Activated naive CD8-positive, alpha-beta T cell treated with anti-CD3 and anti-CD28 coated beads, Interleukin-2, amount 50 U/mL, for 24 hours (primary cell): ENCODE measurements at regions not wholly inside any gene's neighbourhood (a gene's known extent, or its start where the extent isn't known, plus 50 kb on each side); places are given as distances from the start of the nearest gene placed in this dataset.

ENCODE experiments used
- ATAC-seq: fragments of 150-1000 bp; cut with Tn5 transposase; one replicate; pipeline ENCODE4 v1.10.0; 2021
- DNase-seq: peaks from one replicate; pipeline ENCODE4 v3.0.0; 2021
- H3K27ac Mint-ChIP-seq: one replicate; pipeline ENCODE4 v1.8.0; 2021; ENCODE audit warnings: mild to moderate bottlenecking, mixed read lengths
- H3K27me3 Mint-ChIP-seq: one replicate; pipeline ENCODE4 v1.8.0; 2021; ENCODE audit warnings: mixed read lengths
- H3K36me3 Mint-ChIP-seq: one replicate; pipeline ENCODE4 v1.8.0; 2021; ENCODE audit warnings: low read depth, mixed read lengths
- H3K4me1 Mint-ChIP-seq: one replicate; pipeline ENCODE4 v1.8.0; 2021; ENCODE audit warnings: mixed read lengths
- H3K4me3 Mint-ChIP-seq: one replicate; pipeline ENCODE4 v1.8.0; 2021; ENCODE audit warnings: mild to moderate bottlenecking, moderate library complexity, mixed read lengths
- H3K9me3 Mint-ChIP-seq: one replicate; pipeline ENCODE4 v1.8.0; 2021; ENCODE audit warnings: mixed read lengths

DNA sequence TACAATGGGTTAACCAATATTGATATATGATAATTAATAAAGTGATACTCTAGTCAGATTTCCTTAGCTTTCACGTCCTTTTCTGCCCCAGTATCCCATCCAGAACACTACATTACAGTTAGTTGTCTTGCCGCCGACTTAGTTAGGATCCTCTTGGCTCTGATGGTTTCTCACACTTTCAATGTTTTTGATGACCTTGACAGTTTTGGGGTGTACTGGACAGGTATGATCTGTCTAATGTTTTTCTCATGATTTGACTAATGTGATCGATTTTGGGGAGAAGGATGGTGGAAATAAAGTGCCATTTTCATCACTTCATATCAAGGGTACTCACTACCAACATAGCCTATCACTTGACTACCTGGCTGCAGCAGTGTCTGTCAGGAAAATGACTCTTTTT is 245.0 kb upstream of the TMC3 start:
- Mint-ChIP-seq H3K4me1 (no peaks in the 10 kb centered on the region), H3K27me3 (peaks cover 4% of the 10 kb centered on the region), H3K4me3 (no peak overlapping the region), H3K36me3 (no peaks in the 10 kb centered on the region), H3K27ac (no peak overlapping the region), H3K9me3 (no peaks in the 10 kb centered on the region)
- ATAC-seq (no peak), DNase-seq (no peak)

- Mint-ChIP-seq H3K4me3 (no peak overlapping the region), H3K36me3 (no peaks in the 10 kb centered on the region), H3K27ac (no peak overlapping the region), H3K9me3 (no peaks in the 10 kb centered on the region), H3K27me3 (peaks cover 5% of the 10 kb centered on the region), H3K4me1 (no peaks in the 10 kb centered on the region)
- DNase-seq (no peak), ATAC-seq (no peak)
Observed at GRCh38 chr15:81612631-81613030, 238.6 kb upstream of the TMC3 start.

DNA sequence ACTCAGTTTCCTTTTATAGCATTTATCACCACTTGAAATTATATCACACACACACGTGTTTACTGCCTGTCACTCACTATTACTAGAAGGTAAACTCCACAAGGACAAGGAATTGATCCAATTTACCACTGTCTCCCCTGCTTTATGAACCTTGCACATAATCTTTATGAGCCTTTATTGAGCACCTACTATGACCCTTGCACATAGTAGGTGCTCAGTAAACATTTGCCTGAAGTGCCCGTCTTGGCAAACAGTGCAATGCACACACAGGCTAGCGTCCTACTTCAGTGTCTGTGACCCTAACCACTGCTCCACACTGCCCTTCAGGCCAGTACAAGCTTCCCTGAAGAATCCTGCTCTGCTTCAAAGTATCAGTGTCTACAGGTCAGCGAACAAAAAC is 237.7 kb upstream of the TMC3 start:
- Mint-ChIP-seq H3K4me1 (no peaks in the 10 kb centered on the region), H3K27ac (no peak overlapping the region), H3K27me3 (peaks cover 5% of the 10 kb centered on the region), H3K36me3 (no peaks in the 10 kb centered on the region), H3K9me3 (no peaks in the 10 kb centered on the region), H3K4me3 (no peak overlapping the region)
- DNase-seq, result no peak
- ATAC-seq, result no peak

DNA sequence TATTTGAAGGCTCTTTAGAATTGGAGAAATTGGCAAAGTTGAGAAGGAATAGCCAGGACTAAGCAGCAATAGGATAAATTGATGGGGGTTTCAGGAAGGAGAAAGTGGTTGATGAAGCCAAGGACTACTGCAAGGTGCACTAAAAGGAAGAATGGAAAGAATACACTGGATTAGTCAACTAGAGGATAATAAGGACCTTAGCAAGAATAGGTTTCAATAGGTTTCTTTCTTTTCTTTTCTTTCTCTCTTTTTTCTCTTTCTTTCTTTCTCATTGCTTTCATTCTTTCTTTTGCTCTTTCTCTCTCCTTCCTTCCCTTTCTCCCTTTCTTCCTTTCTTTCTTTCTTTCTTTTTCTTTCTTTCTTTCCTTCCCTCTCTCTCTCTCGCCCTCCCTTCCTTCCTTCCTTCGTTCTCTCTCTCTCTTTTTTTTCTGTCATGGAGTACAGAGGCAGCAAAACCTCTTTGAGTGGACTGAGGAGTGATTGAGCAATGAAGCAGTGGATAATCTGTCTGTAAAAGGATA is 234.4 kb upstream of the TMC3 start:
- ATAC-seq, result no peak
- no peaks in the 10 kb centered on the region for H3K36me3 Mint-ChIP-seq
- no peak overlapping the region for H3K4me3 Mint-ChIP-seq
- peaks cover 5% of the 10 kb centered on the region for H3K27me3 Mint-ChIP-seq
- no peaks in the 10 kb centered on the region for H3K4me1 Mint-ChIP-seq
- no peaks in the 10 kb centered on the region for H3K9me3 Mint-ChIP-seq
- H3K27ac Mint-ChIP-seq, result no peak overlapping the region
- no peak for DNase-seq

- H3K27me3 Mint-ChIP-seq, result no peaks in the 10 kb centered on the region
- H3K4me1 Mint-ChIP-seq, result no peaks in the 10 kb centered on the region
- DNase-seq, result no peak
- peaks cover 4% of the 10 kb centered on the region for H3K36me3 Mint-ChIP-seq
- no peak for ATAC-seq
- H3K27ac Mint-ChIP-seq, result no peak overlapping the region
- no peak overlapping the region for H3K4me3 Mint-ChIP-seq
- H3K9me3 Mint-ChIP-seq, result peaks cover 22% of the 10 kb centered on the region
Observed at GRCh38 chr15:81604713-81605112, 230.7 kb upstream of the TMC3 start.

GRCh38 chr15:81596159-81596865 is 222.3 kb upstream of the TMC3 start:
- ATAC-seq (no peak), DNase-seq (no peak)
- H3K4me1 Mint-ChIP-seq, result no peaks in the 10 kb centered on the region
- no peak overlapping the region for H3K4me3 Mint-ChIP-seq
- no peaks in the 10 kb centered on the region for H3K27me3 Mint-ChIP-seq
- peaks cover 4% of the 10 kb centered on the region for H3K36me3 Mint-ChIP-seq
- no peak overlapping the region for H3K27ac Mint-ChIP-seq
- H3K9me3 Mint-ChIP-seq, result peaks cover 18% of the 10 kb centered on the region

DNA sequence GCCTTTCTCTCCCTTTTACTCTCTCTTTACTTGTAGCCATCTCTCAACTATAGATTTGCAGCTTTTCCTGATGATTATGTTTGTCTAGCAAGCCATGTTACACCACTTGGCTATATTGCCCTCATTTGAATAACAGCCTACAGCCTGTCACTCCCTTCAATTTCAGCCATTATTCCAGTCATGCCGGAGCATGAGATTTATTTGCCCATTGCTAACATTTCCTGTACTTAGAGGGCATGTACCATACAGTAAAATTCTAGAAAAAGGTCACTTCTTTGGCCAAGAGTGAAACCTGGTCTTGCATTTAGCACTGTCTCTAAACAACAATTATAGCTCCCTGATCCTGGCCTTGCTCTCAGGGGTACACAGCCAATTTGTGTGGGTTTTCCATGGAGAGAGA is 221.7 kb upstream of the TMC3 start:
- no peaks in the 10 kb centered on the region for H3K4me1 Mint-ChIP-seq
- DNase-seq, result no peak
- no peak overlapping the region for H3K4me3 Mint-ChIP-seq
- no peaks in the 10 kb centered on the region for H3K27me3 Mint-ChIP-seq
- H3K36me3 Mint-ChIP-seq, result peaks cover 3% of the 10 kb centered on the region
- no peak overlapping the region for H3K27ac Mint-ChIP-seq
- ATAC-seq, result no peak
- H3K9me3 Mint-ChIP-seq, result peaks cover 16% of the 10 kb centered on the region

- no peak for ATAC-seq
- no peak overlapping the region for H3K4me3 Mint-ChIP-seq
- DNase-seq, result no peak
- peaks cover 8% of the 10 kb centered on the region for H3K9me3 Mint-ChIP-seq
- H3K36me3 Mint-ChIP-seq, result no peaks in the 10 kb centered on the region
- peaks cover 3% of the 10 kb centered on the region for H3K27me3 Mint-ChIP-seq
- H3K4me1 Mint-ChIP-seq, result no peaks in the 10 kb centered on the region
- no peak overlapping the region for H3K27ac Mint-ChIP-seq
Observed at GRCh38 chr15:81589671-81590070, 215.7 kb upstream of the TMC3 start.

DNA sequence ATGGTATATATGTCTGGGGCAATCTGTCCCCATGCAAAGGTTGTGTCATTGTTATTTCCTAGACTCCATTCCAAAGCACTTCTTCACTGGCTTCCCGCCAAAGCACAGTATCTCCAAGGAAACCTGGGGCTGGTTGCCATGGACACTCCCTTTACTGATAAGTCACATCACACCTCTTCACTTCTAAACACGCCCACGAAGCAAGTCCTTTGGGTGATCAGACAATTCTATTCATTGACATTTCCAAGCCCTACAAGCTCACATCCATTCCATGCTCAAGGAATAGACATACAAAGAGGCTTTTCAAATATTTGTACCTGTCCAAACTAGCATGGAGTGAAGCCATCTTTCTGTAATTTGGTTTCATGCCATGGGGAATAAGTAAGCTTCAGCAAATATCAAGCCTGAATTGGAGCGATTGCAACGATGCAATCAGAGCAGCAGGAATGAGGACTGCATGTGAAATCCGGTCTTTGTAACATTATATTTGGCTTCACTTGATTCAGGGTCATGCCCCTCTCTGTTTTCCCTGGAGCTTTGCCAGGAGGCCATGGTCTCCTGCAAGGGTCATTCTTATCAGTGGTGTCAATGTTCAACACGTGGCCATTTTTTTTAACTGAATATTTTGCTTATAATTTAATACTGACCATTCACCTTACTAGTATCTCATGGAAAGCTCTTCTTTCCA is 201.6 kb upstream of the TMC3 start:
- Mint-ChIP-seq H3K36me3 (no peaks in the 10 kb centered on the region), H3K27me3 (peaks cover 7% of the 10 kb centered on the region), H3K4me3 (no peak overlapping the region), H3K9me3 (no peaks in the 10 kb centered on the region), H3K4me1 (no peaks in the 10 kb centered on the region), H3K27ac (no peak overlapping the region)
- DNase-seq, result no peak
- no peak for ATAC-seq

GRCh38 chr15:81573098-81573746 is 199.2 kb upstream of the TMC3 start:
- no peak overlapping the region for H3K27ac Mint-ChIP-seq
- no peak overlapping the region for H3K4me3 Mint-ChIP-seq
- DNase-seq (no peak), ATAC-seq (no peak)
- peaks cover 3% of the 10 kb centered on the region for H3K27me3 Mint-ChIP-seq
- H3K9me3 Mint-ChIP-seq, result no peaks in the 10 kb centered on the region
- H3K36me3 Mint-ChIP-seq, result no peaks in the 10 kb centered on the region
- no peaks in the 10 kb centered on the region for H3K4me1 Mint-ChIP-seq

- Mint-ChIP-seq H3K27ac (no peak overlapping the region), H3K36me3 (no peaks in the 10 kb centered on the region), H3K4me3 (no peak overlapping the region), H3K27me3 (peaks cover 3% of the 10 kb centered on the region), H3K4me1 (no peaks in the 10 kb centered on the region), H3K9me3 (no peaks in the 10 kb centered on the region)
- ATAC-seq (no peak), DNase-seq (no peak)
Observed at GRCh38 chr15:81572190-81572589, 198.2 kb upstream of the TMC3 start.

GRCh38 chr15:81569286-81570080 is 195.5 kb upstream of the TMC3 start:
- no peak for ATAC-seq
- H3K4me3 Mint-ChIP-seq, result no peak overlapping the region
- H3K27me3 Mint-ChIP-seq, result peaks cover 3% of the 10 kb centered on the region

GRCh38 chr15:81567924-81568323 is 193.9 kb upstream of the TMC3 start:
- H3K4me1 Mint-ChIP-seq, result no peaks in the 10 kb centered on the region
- H3K27ac Mint-ChIP-seq, result no peak overlapping the region
- peaks cover 3% of the 10 kb centered on the region for H3K27me3 Mint-ChIP-seq
- H3K4me3 Mint-ChIP-seq, result no peak overlapping the region
- H3K9me3 Mint-ChIP-seq, result no peaks in the 10 kb centered on the region
- no peaks in the 10 kb centered on the region for H3K36me3 Mint-ChIP-seq
- ATAC-seq (no peak), DNase-seq (no peak)

More at GRCh38 chr15:81569286-81570080, 195.5 kb upstream of the TMC3 start:
- Mint-ChIP-seq H3K4me1 (no peaks in the 10 kb centered on the region), H3K36me3 (no peaks in the 10 kb centered on the region), H3K9me3 (no peaks in the 10 kb centered on the region), H3K27ac (no peak overlapping the region)
- DNase-seq, result no peak

- Mint-ChIP-seq H3K27ac (no peak overlapping the region), H3K27me3 (no peaks in the 10 kb centered on the region), H3K9me3 (no peaks in the 10 kb centered on the region), H3K4me1 (no peaks in the 10 kb centered on the region), H3K4me3 (no peak overlapping the region), H3K36me3 (no peaks in the 10 kb centered on the region)
- no peak for DNase-seq
- no peak for ATAC-seq
Observed at GRCh38 chr15:81562986-81563385, 189.0 kb upstream of the TMC3 start.
